ENCODE measurements at regions not wholly inside any gene's neighbourhood (a gene's known extent, or its start where the extent isn't known, plus 50 kb on each side); places are given as distances from the start of the nearest gene placed in this dataset.

DNA sequence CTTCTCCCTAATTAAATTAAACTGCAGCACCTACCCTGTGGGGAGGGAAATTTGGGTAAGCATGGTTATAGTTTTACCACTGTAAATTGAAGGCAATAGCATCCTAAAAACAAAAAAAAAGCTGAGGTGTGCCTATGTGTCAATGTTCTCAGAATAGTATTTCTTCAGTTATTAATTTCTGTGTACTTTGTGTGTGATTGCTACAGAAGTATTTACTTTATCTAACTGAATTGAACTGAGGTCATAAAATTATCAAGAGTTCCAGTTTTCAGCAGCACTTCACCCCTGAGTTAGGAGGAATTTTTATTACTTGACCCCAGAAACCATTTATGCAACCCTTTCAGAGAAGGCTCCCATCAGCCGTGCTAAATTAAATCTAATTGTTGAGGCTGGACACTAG lies 333.6 kb upstream of the ALCAM start:
- DNase-seq (ENCODE audit: unreplicated experiment): no peak
- no peaks in the 10 kb centered on the region for H3K27me3 Mint-ChIP-seq (ENCODE audit: insufficient read depth, unreplicated experiment)
- H3K9me3 Mint-ChIP-seq (ENCODE audit: unreplicated experiment): no peaks in the 10 kb centered on the region
- no peak overlapping the region for H3K27ac Mint-ChIP-seq (ENCODE audit: low read depth, unreplicated experiment)
- H3K36me3 Mint-ChIP-seq (ENCODE audit: insufficient read depth, unreplicated experiment): no peaks in the 10 kb centered on the region
- ChIA-PET POLR2A (no interaction called here), CTCF (no interaction called here)
- intact Hi-C loops (cut with micrococcal nuclease): no loop called here
- no peaks in the 10 kb centered on the region for H3K4me1 Mint-ChIP-seq (ENCODE audit: insufficient read depth, unreplicated experiment)
- no TSS peak for BruUV-seq (replicated peaks)
- no peak for TF ChIP-seq CTCF (IDR thresholded peaks at IDR 0.05; ENCODE audit: unreplicated experiment)
- no peak overlapping the region for H3K4me3 Mint-ChIP-seq (ENCODE audit: unreplicated experiment)

- no TSS peak for BruUV-seq (replicated peaks)
- no peak for TF ChIP-seq CTCF (IDR thresholded peaks at IDR 0.05; ENCODE audit: unreplicated experiment)
- Mint-ChIP-seq H3K4me3 (ENCODE audit: unreplicated experiment) (no peak overlapping the region), H3K4me1 (ENCODE audit: insufficient read depth, unreplicated experiment) (no peaks in the 10 kb centered on the region), H3K36me3 (ENCODE audit: insufficient read depth, unreplicated experiment) (no peaks in the 10 kb centered on the region), H3K27ac (ENCODE audit: low read depth, unreplicated experiment) (no peak overlapping the region), H3K27me3 (ENCODE audit: insufficient read depth, unreplicated experiment) (no peaks in the 10 kb centered on the region), H3K9me3 (ENCODE audit: unreplicated experiment) (no peaks in the 10 kb centered on the region)
- POLR2A ChIA-PET: no interaction called here
- intact Hi-C loops (cut with micrococcal nuclease): no loop called here
- CTCF ChIA-PET: interaction anchor here (0.7 kb wide), 1 partner anchor 16 kb away, joined by 3 read pairs; no protein-coding TSS in a partner anchor
- no peak for DNase-seq (ENCODE audit: unreplicated experiment)
Measured at GRCh38 chr3:105039004-105039403, 327.7 kb upstream of the ALCAM start.

GRCh38 chr3:105040026-105040622 lies 326.6 kb upstream of the ALCAM start:
- POLR2A ChIA-PET: no interaction called here
- no TSS peak for BruUV-seq (replicated peaks)
- no peak for DNase-seq (ENCODE audit: unreplicated experiment)

DNA sequence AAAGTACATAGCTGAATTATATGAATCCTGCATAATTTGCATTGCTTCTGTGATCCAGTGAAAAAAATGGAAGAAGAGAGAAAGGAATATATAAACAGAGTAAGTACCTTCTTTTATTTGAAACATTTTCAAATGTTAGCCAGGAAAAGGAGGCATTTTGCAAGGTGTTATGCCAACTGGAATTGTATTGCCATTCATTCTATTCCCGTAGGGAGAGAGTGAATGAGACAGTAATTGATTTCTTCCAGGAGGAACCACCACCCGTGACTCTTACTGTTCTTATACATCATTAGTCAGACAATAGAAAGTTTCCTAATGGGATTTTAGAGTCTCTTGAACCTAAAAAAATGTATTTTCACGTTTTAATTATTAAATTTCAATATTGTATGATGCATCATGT lies 324.1 kb upstream of the ALCAM start:
- Mint-ChIP-seq H3K4me3 (ENCODE audit: unreplicated experiment) (no peak overlapping the region), H3K36me3 (ENCODE audit: insufficient read depth, unreplicated experiment) (peaks cover 5% of the 10 kb centered on the region), H3K27me3 (ENCODE audit: insufficient read depth, unreplicated experiment) (no peaks in the 10 kb centered on the region), H3K9me3 (ENCODE audit: unreplicated experiment) (no peaks in the 10 kb centered on the region), H3K27ac (ENCODE audit: low read depth, unreplicated experiment) (no peak overlapping the region), H3K4me1 (ENCODE audit: insufficient read depth, unreplicated experiment) (no peaks in the 10 kb centered on the region)
- CTCF ChIA-PET: interaction anchor here (0.6 to 0.7 kb wide), 2 partner anchors 434 to 762 kb away, joined by 3 to 4 read pairs; no protein-coding TSS in a partner anchor
- POLR2A ChIA-PET: no interaction called here
- no TSS peak for BruUV-seq (replicated peaks)
- no peak for DNase-seq (ENCODE audit: unreplicated experiment)
- TF ChIP-seq CTCF (IDR thresholded peaks at IDR 0.05; ENCODE audit: unreplicated experiment): no peak
- intact Hi-C loops (cut with micrococcal nuclease): no loop called here

More at GRCh38 chr3:105040026-105040622, 326.6 kb upstream of the ALCAM start:
- Mint-ChIP-seq H3K27ac (ENCODE audit: low read depth, unreplicated experiment) (no peak overlapping the region), H3K9me3 (ENCODE audit: unreplicated experiment) (no peaks in the 10 kb centered on the region), H3K4me3 (ENCODE audit: unreplicated experiment) (no peak overlapping the region), H3K36me3 (ENCODE audit: insufficient read depth, unreplicated experiment) (no peaks in the 10 kb centered on the region), H3K27me3 (ENCODE audit: insufficient read depth, unreplicated experiment) (no peaks in the 10 kb centered on the region), H3K4me1 (ENCODE audit: insufficient read depth, unreplicated experiment) (no peaks in the 10 kb centered on the region)
- intact Hi-C loops (cut with micrococcal nuclease): no loop called here
- CTCF ChIA-PET: no interaction called here
- TF ChIP-seq CTCF (IDR thresholded peaks at IDR 0.05; ENCODE audit: unreplicated experiment): no peak
